ENCODE measurements at regions not wholly inside any gene's neighbourhood (a gene's known extent, or its start where the extent isn't known, plus 50 kb on each side); places are given as distances from the start of the nearest gene placed in this dataset.

- DNase-seq (ENCODE audit: low read depth) = no peak
- TF ChIP-seq CTCF (conservative IDR thresholded peaks at IDR 0.05; ENCODE audit: low read depth, low read length) = no peak
- no peak overlapping the region for H3K4me3 ChIP-seq (ENCODE audit: low read depth, low read length)
Measured at GRCh38 chr2:193935114-193935513, 1721.9 kb upstream of the SLC39A10 start.

GRCh38 chr2:193929131-193929530 lies 1727.9 kb upstream of the SLC39A10 start:
- no peak for TF ChIP-seq CTCF (conservative IDR thresholded peaks at IDR 0.05; ENCODE audit: low read depth, low read length)
- H3K4me3 ChIP-seq (ENCODE audit: low read depth, low read length) = no peak overlapping the region
- DNase-seq (ENCODE audit: low read depth) = no peak

- TF ChIP-seq CTCF (conservative IDR thresholded peaks at IDR 0.05; ENCODE audit: low read depth, low read length) = no peak
- peak; percentile 35 for DNase-seq (ENCODE audit: low read depth)
Measured at GRCh38 chr2:193907561-193907960, 1712.8 kb upstream of the TMEFF2 start.

GRCh38 chr2:193900292-193900691 lies 1705.6 kb upstream of the TMEFF2 start:
- no peak for TF ChIP-seq CTCF (conservative IDR thresholded peaks at IDR 0.05; ENCODE audit: low read depth, low read length)
- H3K4me3 ChIP-seq (ENCODE audit: low read depth, low read length) = no peak overlapping the region
- DNase-seq (ENCODE audit: low read depth) = no peak

More at GRCh38 chr2:193907561-193907960, 1712.8 kb upstream of the TMEFF2 start:
- H3K4me3 ChIP-seq (ENCODE audit: low read depth, low read length) = no peak overlapping the region

GRCh38 chr2:193895226-193895625 lies 1700.5 kb upstream of the TMEFF2 start:
- peak; percentile 31 for DNase-seq (ENCODE audit: low read depth)
- no peak overlapping the region for H3K4me3 ChIP-seq (ENCODE audit: low read depth, low read length)
- no peak for TF ChIP-seq CTCF (conservative IDR thresholded peaks at IDR 0.05; ENCODE audit: low read depth, low read length)

- no peak for DNase-seq (ENCODE audit: low read depth)
- H3K4me3 ChIP-seq (ENCODE audit: low read depth, low read length) = no peak overlapping the region
- no peak for TF ChIP-seq CTCF (conservative IDR thresholded peaks at IDR 0.05; ENCODE audit: low read depth, low read length)
Measured at GRCh38 chr2:193894081-193894480, 1699.3 kb upstream of the TMEFF2 start.

- no peak for DNase-seq (ENCODE audit: low read depth)
- no peak for TF ChIP-seq CTCF (conservative IDR thresholded peaks at IDR 0.05; ENCODE audit: low read depth, low read length)
- H3K4me3 ChIP-seq (ENCODE audit: low read depth, low read length) = no peak overlapping the region
Measured at GRCh38 chr2:193891023-193891422, 1696.3 kb upstream of the TMEFF2 start.

All from choroid plexus epithelial cell (primary cell).